G401 (cell line): ENCODE measurements at regions not wholly inside any gene's neighbourhood (a gene's known extent, or its start where the extent isn't known, plus 50 kb on each side); places are given as distances from the start of the nearest gene placed in this dataset.

Experiments
- DNase-seq: peaks from one replicate; pipeline ENCODE4 v3.0.0-alpha.2; 2015; ENCODE audit warnings: low spot score
- in situ Hi-C: cut with HindIII; loops from 2 replicates; pipeline ENCODE4 v1.10.0; 2016; ENCODE audit warnings: low sequenced_read_pairs, mixed read lengths

DNA sequence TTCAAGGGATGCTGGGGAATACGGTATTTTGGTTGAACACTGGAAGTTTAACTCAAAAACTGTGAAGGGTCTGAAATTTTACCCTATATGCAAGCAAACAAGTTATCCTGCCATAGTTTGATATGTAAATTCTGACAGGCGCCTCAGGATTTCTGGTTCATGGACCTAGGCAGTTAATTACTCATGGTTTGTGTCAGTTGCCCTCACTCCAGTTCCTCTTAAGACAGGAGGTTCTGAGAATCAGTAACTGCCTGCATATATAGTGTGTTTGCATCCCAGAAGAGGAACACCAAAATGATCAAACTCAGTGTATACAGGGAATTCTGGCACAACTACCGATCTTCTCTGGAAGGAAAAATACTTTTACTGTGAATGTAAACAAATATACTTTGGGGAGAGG is 360.4 kb upstream of the NWD2 start:
- in situ Hi-C loops: no loop called here
- DNase-seq: no peak

DNA sequence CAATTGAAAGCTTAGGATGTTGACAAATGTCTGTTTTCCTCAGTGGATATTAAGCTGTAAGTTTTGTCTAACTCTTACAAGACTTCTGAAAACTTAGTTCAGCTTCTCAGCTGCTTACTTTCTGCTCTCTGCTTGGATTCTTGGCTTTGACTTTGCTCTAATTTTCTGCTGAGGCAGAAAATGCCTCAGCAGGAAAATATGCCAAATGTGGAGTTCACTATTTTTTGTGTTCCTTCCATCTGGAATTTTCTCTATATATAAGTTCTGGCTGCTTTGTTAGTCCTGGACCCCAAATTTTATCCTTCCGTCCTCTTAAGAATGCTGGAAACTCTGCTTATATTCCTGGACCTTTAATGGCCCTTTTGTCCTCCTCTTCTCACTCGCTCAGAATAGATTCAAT is 352.6 kb upstream of the NWD2 start:
- DNase-seq: no peak
- in situ Hi-C loops: no loop called here

DNA sequence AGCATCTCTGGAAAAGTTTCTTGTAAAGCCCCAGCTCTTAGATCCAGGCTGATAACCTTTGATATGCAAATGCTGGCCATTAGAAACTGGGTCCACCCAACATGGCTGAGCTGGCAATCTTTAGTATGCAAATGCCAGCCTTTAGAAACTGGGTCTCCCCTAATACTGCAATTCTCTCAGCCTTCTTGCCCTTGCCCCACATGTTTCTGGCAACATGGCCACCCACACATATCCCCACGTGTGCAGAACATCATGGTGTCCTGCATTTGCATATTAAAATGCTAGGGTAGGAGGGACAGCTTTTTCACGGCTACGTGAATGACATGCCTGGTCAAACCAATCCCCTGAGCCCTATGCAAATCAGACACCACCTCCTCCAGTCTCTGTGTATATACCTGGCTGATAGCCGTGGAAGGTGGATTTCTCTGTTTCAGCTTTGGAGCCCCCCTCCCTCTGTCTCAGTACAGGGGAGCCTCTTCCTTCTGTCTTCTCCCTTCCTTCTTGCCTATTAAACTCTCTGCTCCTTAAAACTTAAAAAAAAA is 344.0 kb upstream of the NWD2 start:
- DNase-seq: no peak
- in situ Hi-C loops: no loop called here

DNA sequence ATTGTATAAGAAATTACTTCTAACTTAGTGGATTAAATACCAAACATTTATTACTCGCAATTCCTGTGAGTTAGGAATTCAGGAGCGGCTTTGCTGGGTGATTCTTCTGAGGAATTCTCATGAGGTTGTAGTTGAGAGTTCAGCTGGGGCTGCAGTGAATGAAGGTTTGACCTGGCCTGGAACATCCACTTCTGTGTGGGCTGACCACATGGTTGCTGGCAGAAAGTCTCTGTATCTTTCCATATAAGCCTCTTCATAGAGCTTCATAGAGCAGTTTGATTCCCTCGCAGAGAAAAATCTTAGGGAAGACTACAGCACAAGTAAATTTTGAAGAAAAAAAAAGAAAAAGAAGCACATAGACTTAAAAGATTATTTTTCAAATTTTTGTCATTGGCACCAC is 339.7 kb upstream of the NWD2 start:
- in situ Hi-C loops: no loop called here
- DNase-seq: no peak

DNA sequence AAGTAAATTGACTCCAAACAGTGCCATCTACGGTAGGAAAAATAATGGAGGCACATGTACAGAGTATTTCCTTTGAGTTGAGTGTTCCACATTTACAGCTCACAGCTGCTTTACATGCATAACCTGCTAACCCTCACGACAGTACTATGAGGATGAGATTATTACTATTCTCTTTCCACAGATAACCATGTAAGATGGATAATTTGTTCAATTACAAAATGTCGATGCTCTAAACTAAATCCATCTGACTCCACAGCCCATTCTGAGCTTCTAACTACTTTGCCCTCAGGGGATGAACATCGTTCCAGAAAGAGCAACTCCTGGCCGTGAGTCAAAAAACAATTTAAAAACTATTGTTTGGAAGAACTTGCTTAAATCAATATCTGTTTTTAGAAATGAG is 330.4 kb upstream of the NWD2 start:
- no peak for DNase-seq
- in situ Hi-C loops: no loop called here

DNA sequence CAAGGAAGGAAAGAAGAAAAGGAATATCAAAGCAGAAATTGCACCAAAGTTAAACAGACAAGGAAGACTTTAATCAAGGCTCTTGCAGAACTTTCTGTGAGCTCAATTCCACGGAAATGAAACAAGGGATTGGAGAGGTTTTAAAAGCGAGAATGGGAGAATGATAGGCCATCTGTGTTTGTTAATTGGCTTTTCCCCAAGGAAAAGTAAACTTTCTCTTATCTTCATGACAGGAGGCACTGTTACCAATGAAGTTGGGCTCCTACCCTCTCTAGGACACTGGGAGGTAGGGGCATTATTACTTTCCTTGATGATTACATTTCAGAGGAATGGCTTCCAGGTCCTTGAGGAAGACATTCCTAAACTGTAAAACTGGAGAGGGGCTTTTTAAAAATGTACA is 328.8 kb upstream of the NWD2 start:
- DNase-seq: no peak
- in situ Hi-C loops: no loop called here

DNA sequence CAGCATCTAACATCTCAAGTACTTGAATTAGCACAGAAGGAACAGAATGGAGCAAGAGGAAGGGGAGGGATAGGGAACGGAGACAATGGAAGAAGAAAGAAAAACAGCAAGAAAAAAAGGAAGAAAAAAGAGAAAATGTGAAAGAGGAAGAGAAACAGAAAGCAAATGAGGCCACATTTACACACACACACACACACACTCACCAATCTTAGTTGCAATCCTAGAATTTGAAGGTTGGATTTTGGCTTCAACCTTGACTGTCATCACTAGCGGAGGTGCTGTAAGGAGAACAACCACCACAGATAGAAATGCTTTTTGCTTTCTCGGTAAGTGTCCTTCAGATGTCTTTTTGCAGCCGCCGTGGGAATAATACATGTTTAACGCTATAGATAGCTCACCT is 327.1 kb upstream of the NWD2 start:
- no peak for DNase-seq
- in situ Hi-C loops: no loop called here

DNA sequence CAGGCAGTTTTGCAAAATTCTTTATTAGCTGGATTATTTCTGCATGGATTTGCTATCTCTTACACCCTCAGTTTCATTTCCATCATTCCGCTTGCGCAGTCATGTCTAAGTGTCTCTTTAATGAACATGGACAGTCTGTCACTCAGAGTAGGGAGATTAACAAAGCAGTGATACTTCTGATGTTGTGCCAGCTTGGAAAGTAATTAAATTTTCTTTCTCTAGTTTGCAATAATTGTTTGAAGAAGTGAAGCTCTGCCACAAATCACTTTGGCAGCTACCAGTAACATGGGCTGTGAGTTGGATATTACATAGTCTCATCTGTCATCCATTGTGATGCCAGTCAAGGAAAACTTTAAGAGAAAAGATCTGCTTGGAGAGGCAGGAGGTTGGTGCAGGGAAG is 324.8 kb upstream of the NWD2 start:
- no peak for DNase-seq
- in situ Hi-C loops: no loop called here

DNA sequence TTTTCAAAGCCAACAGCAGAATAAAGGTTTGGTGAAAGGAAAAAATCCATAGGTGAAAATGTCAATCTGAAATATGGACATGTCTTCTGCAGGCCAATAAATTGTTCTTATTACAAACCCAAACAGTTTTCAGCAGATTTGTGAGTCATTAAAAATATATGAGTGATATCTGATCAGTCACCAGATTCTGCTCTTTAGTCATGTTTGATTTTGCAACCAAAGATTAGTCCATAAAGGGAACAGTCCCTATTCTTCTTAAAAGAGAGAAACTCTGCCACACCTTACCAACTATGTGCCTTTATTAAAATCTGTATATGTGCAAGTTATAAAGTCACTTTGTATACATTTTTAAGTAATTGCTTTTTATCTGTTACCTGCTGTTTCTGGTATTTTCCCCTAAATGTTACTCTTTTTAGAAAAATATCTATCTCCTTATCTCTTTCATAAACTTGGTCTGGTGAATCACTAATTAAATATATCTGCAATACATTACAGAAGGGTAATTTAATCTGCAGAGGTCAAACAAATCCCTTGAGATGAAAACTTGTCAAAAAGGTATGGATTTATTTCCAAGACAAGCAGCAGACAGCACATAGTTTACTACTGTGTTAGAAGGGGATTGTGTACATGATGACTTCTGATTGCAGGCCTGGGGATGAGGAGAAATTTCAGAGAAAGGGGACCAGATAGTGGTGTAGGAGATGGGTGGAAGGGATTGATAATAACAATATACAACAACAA is 322.9 kb upstream of the NWD2 start:
- in situ Hi-C loops: no loop called here
- DNase-seq: no peak

DNA sequence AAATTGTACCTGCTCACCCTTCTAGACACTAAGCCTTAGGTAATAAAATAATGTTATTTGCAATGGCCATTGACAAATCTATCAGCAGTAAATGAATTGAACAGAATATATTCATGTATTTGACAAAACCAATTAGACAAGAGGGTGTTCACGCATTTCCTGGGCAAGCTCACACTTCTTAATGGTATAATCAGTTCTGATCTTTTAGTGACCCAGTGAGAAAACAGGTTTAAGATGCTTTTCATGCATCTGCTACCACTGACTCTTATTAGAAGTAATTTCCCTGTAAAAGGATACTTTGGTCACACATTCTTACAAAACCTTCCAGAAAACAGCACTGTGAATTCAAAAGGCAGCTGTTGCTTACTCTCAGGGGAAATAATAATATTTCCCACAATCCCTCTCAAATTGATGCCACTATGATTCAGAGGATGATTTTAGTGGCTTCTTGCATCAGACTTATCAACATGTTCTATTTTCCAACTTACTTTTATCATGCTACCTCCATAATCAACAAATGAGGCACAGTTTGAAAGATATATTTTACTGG is 313.9 kb upstream of the NWD2 start:
- no peak for DNase-seq
- in situ Hi-C loops: no loop called here

DNA sequence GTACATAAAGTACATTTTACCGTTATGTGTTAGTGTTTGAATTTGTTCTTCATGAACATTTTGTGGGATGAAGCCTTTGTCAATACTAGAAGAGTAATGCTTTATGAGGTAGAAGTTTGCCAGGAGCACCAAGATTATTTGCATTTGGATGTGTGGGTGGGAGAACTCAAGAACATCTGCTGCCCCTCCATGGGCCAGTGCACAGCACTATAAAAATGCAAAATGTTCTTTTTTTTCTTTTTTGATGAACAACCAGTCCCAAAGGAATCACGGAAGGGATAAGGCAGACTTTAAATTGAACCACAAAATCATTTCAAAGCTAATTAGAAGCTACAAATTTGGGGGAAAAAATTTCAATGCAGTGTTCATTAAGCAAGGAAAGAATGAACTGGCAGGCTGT is 300.3 kb upstream of the NWD2 start:
- no peak for DNase-seq
- in situ Hi-C loops: no loop called here

DNA sequence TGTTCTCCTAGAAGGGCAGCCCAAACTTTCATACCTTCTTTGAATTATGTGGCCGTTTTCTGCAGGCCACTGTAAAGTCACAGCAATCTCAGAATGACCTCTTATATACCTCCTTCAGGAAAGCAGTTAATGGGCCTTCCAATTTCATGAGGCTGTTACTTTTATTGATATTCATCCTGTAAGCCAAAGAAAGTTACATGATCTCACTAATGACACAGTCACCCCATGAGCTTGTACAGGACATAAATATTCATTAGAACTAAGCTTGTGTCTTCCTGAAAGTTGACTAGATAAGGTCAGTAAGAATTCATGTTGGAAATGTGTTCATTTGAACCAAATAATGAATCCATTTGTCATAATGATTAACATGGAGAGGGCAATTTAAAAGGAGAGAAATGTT is 283.1 kb upstream of the NWD2 start:
- DNase-seq: no peak
- in situ Hi-C loops: no loop called here

DNA sequence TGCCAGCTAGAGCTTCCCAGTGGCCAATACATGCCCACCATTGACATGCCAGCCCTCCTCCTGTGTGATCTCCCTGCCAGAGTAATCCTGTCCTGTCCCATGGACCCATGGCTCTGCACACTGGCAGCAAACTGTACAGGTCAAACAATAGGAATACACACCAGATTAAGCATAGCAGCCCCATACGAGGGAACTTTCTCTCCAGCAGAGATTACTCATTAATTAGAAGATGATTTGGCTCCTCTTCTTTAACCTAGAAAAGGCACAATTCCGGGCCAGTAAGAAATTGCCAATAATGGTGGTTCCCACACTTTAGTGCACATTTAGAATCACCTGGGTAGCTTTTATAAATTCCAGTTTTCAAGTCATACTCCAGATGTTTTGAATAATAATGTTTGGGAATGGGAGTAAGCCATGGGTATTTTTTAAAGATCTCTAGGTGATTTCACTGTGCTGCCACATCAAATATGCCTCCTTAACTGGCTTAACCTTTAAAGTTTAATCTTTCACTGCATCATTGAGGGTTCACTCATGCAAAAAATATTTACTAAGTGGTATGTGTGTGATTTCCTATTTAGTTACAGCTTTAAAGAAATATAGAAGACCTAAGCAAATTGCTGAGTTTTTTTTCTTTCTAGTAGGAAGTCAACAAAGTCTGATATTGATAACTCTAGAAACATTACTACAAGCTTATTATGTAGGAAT is 277.6 kb upstream of the NWD2 start:
- in situ Hi-C loops: no loop called here
- DNase-seq: no peak

DNA sequence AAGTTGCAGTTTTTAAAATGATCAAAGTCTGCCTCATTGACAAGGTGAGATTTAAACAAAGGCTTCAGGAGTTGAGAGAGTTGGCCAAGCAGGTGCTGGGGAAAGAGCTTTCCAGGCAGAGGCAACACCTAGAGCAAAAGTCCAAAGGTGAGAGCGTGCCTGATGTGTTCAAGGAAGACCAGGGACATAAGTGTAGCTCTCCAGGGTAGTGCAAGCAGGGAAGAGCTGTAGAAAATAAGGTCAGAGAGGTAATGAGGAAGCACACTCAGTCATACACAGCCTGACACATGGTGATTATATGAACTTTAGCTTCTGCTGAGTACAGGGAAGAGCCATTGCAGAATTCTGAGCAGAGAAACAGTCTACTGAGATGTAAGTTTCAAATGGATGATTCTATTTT is 265.0 kb upstream of the NWD2 start:
- DNase-seq: no peak
- in situ Hi-C loops: no loop called here

DNA sequence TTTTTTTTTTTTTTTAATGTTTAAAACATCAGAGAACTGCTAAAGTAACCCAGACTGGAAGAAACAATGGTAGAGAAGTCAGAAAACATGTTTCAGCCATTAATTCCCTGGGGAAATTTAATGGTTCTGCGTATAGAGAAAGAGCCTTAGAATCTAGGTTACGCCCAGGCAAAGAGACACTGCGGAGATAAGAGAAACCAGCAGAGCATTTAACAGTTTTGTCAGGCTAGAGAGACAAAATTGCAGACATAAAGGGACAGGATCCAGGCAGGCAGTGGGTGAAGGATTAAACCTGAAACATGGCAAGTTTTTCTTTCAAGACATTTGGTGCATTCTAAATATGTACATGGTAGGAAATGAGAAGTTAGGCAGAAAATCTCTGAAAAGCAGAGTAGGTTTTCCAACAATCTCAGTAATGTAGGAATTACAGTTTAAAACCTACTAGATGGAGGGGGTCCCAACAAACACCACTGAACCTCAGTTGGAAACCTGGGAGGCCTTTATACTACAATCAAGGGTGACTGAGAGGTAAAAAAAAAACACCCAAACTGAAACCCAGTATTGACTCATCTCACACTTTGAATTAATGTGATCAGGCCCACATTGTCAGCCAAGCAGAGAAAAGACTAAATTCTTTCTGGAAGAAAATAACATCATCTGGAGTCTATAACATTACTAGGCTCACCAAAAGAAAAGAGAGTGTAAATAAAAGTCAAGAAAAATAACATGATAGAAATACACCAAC is 254.2 kb upstream of the NWD2 start:
- no peak for DNase-seq
- in situ Hi-C loops: no loop called here

DNA sequence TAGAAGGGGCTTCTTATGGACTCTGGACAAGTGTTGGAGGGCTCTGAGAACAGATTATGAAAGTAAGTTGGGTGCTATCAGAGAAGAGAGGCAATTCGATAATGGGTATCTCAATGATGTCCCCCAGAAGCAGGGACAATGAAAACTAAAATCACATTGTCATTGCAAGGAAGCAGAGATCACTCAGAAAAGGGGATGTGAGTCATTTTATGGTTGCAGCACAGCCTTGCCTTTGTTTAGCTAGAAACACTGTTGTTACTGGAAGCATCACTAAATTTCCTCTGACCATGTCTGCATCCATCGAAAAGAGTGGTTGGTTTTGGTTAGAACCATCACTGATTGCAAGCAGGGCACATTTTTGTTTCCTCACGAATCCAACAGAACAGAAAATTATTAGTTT is 246.8 kb upstream of the NWD2 start:
- no peak for DNase-seq
- in situ Hi-C loops: no loop called here

DNA sequence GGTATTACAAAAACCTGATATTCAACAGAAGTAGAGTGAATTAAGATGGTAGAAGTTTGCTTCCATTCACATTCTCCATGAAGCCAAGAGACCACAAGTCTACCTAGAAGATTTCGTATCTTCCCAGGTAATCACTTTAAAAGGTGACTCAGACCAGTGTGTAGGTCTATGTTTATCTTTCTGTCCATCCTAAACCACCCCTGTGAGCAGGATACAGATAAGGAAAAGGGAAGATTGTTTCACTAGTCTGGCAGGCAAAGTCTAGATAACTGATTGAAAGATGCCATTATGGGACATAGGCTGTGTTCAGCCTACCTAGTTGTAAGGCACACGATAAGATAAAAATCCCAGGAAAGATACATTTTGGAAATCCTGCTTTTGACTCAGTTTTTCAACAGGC is 244.3 kb upstream of the NWD2 start:
- in situ Hi-C loops: no loop called here
- DNase-seq: no peak

DNA sequence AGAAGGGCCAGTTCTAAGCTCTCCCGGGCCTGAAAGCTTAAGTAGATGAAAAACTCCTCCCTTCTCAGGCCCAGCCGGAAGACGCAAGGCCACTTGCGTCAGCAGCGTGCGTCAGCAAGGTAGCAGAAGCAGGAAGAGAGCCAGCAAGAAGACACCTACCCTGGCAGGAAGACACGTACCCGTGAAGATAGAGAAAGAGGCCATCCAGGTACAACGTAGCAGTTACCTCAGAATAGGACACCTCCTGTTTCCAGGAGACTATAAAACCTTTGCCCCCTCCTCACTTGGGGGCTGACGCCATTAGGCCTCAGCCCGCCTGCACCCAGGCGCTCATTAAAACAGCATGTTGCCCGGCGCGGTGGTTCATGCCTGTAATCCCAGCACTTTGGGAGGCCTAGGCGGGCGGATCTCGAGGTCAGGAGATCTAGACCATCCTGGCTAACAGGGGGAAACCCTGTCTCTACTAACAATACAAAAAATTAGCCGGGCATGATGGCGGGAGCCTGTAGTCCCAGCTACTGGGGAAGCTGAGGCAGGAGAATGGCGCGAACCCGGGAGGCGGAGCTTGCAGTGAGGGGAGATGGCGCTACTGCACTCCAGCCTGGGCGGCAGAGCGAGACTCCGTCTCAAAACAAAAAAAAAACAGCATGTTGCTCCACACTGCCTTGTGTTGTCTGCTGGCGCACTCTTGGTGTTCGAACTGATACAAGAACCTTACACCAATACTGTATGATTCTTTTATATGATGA is 242.7 kb upstream of the NWD2 start:
- in situ Hi-C loops: no loop called here
- no peak for DNase-seq

DNA sequence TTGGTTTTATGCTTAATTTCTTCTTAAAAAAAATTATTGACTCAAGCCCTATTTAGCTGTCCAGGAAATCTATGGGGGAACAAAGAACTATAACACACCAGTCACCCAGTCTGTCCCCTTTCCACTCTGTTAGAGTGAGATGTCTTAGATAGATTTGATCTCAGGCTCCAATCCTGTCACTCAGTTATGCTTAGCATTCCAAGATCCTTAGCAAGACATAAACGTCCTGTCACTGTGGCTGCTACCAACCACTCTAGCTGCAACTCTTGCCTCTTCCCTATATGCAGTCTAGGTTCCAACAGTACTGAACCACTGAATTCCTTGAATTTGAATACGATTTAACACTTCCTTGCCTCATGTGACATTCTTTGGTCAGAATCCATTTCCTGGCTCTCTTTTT is 241.9 kb upstream of the NWD2 start:
- no peak for DNase-seq
- in situ Hi-C loops: no loop called here
